SKM-1 (cell line): ENCODE measurements at regions not wholly inside any gene's neighbourhood (a gene's known extent, or its start where the extent isn't known, plus 50 kb on each side); places are given as distances from the start of the nearest gene placed in this dataset.
"Not testable (repeated sequence)": the region's sequence is repeated elsewhere in the genome, so short reads cannot be mapped to it uniquely, and the experiment has no call there.

Experiments used
- DNase-seq: peaks from one replicate; lab custom pipeline; 2025; ENCODE audit not compliant: unreplicated experiment; lab: John Stamatoyannopoulos, UW

DNA sequence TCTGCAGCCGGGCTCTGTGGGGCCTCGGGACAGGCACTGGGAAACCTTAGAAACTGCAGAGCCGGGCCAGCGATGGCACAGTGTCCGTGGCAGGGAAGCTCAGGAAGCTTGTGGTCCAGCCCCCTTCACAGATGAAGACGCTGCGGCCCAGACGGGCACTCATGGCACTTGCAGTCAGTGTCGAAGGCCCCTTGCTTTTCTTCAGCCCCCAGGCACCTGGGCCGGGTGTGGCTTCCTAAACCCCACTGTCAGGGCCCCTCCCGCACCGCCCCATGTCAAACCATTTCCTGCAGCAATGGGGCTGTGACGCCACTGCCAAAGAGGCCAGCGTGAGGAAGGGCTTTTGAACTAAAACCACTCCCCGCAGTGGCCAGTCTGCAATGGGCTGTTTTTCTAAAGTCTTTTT lies 164.0 kb downstream of the LAT start:
- no peak for DNase-seq

GRCh38 chr16:29148131-29148691 lies 163.4 kb downstream of the LAT start:
- DNase-seq, result no peak

DNA sequence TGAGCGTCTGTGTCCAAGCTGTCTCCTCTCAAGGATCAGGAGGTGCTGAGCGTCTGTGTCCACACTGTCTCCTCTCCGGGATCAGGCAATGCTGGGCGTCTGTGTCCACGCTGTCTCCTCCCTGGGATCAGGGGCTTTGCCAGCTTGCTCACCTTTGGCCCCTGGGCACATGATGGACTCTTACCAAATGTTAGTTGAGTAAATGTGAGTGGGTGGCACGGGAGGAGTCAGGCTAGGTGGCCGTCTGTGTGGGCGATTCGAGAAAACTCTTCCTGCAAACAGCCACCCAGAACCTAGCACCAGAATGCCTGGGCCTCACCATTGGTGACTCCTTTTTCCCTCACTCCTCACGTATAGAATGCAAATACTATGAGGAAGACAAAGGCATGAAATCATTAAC lies 162.9 kb downstream of the LAT start:
- DNase-seq, result not testable (repeated sequence)

GRCh38 chr16:29146808-29147643 lies 162.2 kb downstream of the LAT start:
- not testable (repeated sequence) for DNase-seq

GRCh38 chr16:29146266-29146665 lies 161.4 kb downstream of the LAT start:
- DNase-seq, result no peak

GRCh38 chr16:29145486-29146225 lies 160.8 kb downstream of the LAT start:
- not testable (repeated sequence) for DNase-seq

DNA sequence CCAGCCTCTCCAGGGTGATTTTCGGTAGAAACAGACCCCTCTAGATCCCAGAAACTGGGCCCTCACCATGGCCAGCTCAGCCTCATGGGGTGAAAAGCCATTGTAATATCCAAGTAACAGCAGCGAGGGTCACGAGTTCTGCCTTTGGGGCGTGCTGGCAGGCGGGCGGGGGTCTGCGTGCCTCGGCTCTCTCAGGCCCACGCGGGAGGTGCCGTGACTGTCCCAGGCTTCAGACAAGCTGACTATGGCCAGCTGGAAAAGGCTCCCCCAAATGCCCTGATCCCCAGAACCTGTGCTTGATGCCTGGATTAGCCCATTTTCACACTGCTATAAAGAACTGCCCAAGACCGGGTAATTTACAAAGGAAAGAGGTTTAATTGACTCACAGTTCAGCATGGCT lies 160.2 kb downstream of the LAT start:
- not testable (repeated sequence) for DNase-seq

DNA sequence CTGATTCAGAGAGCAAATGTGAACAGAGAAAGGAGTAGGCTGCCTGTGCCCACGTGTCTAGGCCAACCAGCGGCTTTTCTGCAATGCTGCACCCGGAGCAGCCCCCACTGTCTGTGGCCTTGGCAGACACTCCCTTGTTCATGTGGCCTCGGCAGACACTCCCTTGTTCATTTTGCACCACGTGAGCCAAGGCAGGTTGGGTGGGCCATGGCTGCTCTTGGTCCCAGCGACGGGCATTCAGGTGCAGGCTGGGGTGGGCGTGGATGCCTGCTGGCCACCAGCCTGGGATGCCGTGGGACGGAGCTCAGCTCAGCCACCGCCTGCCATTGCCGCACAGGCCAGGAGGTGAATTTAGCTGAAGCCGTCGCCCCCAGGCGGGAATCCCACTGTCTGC lies 159.8 kb downstream of the LAT start:
- DNase-seq, result not testable (repeated sequence)

DNA sequence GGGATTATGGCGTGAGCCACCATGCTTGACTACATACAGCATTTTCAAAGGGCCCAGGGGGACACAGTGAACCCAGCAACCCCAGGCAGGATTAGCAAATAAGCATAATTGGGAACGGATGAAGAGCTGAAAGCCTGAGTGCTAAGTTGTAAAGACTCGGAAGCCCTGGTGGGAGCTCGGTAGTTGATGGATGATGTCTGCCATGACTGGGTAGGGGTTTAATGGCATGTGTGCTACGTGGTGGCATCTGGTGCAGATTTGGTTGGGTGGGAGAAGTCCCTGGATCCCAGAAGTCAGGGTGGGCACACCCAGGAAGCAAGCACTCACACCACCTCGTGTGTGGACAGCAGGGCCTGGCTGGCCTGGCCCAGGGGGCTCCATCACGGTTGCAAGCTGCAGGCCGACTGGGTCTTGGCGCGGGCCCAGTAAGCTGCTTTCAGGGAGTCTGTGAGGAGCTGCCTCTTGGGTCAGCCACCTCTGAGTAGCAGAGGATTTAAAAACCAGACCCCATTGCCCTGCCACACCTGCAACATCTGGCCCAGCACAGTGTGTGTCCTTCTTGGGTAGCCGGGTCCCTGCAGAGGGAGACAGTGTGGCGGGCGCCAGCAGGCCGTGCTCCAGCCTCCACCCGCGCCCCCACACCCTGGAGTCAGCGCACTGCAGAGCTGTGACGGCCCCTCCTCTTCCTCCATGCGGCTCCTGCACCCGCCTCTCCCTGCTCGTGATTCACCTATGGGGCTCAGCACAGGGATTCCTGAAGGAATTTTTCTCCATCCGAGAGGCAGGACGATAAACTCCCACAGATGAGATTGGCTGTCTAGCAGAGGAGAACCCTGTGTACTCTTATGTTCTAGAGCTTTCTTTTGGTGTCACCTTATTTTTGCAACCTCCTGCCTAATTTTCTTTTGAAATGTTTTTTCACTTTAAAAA lies 159.2 kb downstream of the LAT start:
- not testable (repeated sequence) for DNase-seq

DNA sequence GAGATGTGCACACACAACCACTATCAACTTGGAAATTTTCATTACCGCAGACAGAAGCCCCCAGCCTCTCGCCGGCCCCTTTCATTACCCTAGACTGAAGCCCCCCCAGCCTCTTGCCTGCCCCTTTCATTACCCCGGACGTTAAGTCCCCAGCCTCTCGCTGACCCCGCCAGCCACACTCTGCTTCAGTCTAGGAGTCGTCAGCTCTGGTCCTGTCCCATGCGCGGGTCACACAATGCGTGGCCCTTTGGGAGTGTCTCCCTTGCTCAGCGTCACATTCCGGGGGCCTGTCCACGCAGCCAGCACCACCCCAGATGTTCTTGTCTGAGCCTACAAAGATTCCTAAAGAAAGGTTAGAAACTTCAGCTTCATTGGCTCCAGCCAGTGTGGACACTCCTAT lies 157.7 kb downstream of the LAT start:
- not testable (repeated sequence) for DNase-seq

DNA sequence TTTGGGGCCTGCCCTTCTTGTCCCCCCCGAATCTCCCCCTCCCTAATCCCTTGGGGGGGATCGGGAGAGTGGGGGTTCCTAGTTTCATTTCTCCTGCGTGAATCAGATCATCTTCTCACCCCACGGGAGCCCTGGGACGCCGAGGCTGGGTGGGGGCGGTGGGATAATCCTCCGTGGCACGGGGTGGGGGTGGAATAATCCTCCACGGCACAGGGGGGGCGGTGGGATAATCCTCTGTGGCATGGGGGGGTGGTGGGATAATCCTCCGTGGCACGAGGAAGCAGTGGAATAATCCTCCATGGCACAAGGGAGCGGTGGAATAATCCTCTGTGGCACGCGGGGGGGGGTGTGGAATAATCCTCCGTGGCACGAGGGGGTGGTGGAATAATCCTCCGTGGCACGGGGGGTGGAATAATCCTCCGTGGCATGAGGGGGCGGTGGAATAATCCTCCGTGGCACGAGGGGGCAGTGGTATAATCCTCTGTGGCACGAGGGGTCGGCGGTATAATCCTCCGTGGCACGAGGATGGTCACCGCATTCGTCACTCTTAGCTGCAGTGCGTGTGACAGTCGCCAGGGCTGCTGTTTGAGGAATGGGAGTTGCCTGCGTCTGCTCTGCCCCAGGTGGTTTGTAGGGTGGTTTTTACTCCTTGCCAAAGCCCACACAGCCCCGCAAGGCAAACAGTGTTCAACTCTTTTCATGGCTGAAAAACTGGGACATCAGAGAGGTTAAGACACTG lies 156.9 kb downstream of the LAT start:
- DNase-seq, result no peak

- DNase-seq, result not testable (repeated sequence)
These were observed 156.3 kb downstream of the LAT start for GRCh38 chr16:29141121-29141520.

GRCh38 chr16:29139901-29140855 lies 155.3 kb downstream of the LAT start:
- not testable (repeated sequence) for DNase-seq

GRCh38 chr16:29139261-29139802 lies 154.5 kb downstream of the LAT start:
- no peak for DNase-seq

DNA sequence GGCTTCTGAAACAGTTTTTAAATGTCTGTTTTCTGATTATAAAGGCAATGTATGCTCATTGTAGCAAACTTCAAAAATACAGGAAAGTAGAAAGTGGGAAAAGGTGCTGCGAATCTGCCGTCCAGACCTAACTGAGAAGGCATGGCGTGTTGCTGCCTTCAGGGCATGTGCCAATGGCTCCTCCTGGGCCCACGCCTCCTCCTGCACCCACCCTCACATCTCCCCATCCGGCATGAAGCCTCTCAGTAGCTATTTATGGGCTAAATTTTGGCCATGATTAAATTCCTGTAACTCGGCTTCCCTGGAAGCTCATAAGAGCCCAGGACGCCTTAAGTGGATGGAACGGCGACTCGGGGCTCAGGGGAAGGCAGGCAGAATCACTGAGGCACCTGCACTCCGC lies 153.8 kb downstream of the LAT start:
- DNase-seq, result not testable (repeated sequence)

DNA sequence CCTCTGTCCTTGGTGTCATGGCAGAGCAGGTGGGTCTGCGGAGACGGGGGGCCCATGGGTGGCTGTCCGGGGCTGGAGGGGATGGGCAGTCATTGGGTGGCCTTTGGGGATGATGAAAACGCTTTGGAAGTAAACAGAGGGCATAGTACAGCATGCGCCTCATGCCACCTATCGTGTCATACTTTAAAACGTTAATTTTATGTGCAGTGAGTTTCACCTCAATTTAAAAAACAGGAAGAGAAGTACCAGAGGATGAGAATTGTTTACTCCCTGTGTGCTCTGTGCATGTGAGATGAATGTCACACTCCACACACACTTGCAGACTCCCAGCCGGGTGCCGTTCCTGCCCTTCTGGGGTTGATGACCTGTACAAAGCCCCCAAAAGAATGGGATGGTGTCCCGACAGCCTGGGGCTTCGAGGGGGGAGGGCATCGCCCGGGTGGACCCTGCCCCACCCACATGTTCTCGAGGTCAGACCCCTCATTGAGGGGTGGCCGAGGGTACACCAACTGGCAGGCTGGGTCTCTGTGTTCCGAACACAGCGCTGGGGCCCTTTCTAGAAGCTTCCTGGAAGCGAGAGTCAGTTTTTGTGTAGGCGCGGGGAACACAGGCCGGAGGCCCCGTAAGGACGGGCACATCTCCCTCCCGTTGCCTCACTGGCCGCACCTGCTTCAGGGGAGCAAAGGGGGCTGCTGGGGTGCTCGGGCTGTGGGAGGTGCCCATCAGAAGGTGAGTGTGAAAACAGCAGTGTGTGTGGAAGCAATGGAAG lies 153.2 kb downstream of the LAT start:
- DNase-seq, result not testable (repeated sequence)

DNA sequence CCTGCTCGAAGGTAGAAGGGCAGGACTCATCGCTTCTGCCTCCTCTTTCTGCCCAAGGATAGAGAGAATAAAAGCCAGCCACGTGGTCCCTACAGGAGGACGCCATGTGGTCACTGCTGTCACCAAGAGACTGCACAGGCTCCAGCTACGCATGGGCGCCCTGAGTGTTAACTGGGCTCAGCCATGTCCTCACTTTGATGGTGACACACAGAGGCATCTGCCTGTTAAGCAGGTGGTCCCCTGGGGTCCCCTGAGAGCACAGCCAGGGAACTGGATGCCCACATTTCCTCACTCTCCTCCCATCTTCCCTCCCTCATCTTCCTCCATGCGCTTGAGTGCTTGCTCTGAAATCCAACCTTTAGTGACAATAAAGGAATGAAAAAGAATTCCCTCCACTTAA lies 152.6 kb downstream of the LAT start:
- DNase-seq, result not testable (repeated sequence)

- DNase-seq, result not testable (repeated sequence)
These were observed 152.1 kb downstream of the LAT start for GRCh38 chr16:29136916-29137315.
